ENCODE measurements at regions not wholly inside any gene's neighbourhood (a gene's known extent, or its start where the extent isn't known, plus 50 kb on each side); places are given as distances from the start of the nearest gene placed in this dataset.

DNA sequence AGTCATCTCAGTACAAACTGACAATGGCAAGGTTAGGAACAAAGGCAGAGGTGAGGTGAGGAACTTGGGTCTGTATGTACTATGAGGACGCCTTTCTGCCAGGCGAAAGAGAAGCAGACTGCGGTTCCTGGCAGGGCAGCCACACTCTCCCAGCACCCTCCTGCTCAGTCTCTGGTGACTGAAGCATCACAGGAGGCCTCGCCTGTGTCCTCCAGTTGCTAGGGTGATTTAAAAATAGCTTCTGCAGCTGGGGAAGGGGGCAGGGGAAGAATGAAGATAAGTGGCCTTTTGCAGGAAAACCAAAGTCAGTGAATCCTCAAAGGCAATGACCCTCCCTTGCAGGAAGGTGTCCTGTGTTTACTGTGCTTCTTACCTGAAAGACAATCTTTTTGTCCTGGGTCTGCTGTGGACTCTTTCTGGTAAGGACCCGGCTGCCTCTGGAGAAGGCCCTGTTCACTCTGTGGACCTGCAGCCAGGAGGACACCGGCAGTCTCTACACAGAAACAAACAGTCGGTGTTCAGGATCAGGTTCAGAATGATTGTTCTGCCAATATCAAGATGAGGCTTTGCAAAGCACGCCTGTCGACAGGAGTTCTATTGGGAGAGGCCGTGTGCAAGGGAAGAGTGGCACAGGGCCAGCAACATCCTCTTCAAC lies 65.7 kb upstream of the DGKG start:
- no peak for DNase-seq (ENCODE audit: low read depth)
- TF ChIP-seq, protein P1, sequence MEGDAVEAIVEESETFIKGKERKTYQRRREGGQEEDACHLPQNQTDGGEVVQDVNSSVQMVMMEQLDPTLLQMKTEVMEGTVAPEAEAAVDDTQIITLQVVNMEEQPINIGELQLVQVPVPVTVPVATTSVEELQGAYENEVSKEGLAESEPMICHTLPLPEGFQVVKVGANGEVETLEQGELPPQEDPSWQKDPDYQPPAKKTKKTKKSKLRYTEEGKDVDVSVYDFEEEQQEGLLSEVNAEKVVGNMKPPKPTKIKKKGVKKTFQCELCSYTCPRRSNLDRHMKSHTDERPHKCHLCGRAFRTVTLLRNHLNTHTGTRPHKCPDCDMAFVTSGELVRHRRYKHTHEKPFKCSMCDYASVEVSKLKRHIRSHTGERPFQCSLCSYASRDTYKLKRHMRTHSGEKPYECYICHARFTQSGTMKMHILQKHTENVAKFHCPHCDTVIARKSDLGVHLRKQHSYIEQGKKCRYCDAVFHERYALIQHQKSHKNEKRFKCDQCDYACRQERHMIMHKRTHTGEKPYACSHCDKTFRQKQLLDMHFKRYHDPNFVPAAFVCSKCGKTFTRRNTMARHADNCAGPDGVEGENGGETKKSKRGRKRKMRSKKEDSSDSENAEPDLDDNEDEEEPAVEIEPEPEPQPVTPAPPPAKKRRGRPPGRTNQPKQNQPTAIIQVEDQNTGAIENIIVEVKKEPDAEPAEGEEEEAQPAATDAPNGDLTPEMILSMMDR (IDR thresholded peaks at IDR 0.05; ENCODE audit: insufficient read depth, low read length), result no peak
- H3K4me3 ChIP-seq (ENCODE audit: low read depth, low read length), result no peak overlapping the region

DNA sequence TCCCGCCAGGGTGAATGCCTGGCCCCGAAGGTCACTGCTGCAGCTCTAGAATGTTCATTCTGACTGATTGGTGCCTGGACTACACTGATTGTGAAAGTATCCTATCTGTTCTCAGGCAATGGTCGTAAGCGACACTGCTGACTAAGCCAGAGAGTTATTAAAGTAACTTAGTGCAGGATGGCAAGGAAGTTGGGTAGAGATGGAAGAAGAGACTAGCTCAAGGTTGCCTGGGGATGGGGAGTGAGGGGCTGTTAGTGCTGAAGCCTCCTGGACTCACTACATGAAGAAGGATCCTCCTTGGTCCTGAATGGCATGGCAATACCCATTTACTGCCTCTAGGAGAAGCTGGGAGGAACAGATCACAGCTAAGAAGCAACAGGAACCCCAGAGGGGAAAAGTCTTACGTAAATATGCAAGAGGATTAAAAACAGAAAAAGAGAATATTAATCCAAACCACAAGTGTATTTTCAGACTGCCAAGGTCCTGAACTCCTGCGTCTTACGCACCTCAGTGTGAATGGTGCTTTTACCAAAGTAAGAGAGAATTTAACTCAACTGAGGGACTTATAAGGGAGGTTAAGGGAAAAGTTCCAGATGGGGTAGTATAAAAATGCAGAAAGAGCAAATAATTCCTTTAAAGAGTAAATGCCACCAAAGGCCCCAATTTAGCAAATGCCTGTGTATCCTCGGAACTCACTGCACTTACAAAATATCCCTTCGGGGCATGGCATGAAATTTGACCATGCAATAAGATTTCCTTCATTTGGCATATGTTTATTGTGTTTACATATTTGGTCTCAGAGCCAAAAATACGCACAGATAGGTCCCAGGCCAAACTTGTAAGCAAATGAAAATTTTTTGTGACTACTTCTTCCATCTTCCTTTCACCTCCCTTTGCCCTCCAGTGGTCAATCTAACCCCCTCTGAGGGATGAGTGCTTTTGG lies 64.0 kb upstream of the DGKG start:
- H3K4me3 ChIP-seq (ENCODE audit: low read depth, low read length), result no peak overlapping the region
- TF ChIP-seq, protein P1 (IDR thresholded peaks at IDR 0.05; ENCODE audit: insufficient read depth, low read length), result peak; percentile 40
- peak; percentile 54 for DNase-seq (ENCODE audit: low read depth)

DNA sequence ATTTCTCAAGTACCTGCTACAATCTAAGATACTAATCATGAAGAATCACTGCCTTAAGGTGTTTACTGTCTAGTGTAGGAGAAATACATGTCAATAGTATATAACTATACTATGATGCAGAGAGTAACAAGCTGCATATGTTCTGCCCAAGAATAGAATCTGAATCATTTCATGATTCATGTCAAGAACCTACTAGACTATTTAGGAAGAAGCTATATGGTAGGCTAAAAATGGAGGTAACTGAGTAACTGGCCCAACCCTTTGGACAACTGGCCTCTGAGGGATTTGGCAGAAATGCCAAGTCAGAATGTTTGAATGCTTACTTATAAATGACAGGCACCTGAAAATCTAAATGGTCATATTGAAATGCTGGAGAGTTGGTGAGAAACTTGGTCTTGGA lies 59.9 kb upstream of the DGKG start:
- H3K4me3 ChIP-seq (ENCODE audit: low read depth, low read length), result no peak overlapping the region
- TF ChIP-seq, protein P1 (IDR thresholded peaks at IDR 0.05; ENCODE audit: insufficient read depth, low read length), result no peak
- DNase-seq (ENCODE audit: low read depth), result no peak

DNA sequence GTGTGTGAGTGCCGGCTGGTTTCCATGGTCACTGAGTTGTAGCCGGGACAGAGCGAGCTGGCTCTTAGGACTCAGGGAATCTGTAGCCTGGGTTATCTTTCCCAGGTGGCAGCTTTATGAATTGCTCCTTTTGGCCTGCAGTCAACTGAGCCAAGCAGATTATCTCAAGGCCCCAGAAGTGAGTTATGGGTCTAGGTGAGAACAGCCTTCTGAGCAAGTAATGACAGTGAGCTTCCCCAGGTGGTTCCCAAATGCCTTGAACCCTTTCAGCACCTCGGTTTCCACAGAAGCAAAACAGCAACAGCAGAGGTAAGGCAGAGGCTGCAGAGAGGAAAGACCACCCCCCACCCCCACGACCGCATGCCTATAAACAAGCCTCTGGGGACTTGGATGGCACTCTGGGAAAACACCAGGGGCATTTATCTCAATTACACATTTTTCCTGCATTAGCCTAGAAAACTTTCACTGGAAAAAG lies 56.7 kb upstream of the DGKG start:
- TF ChIP-seq, protein P1 (IDR thresholded peaks at IDR 0.05; ENCODE audit: insufficient read depth, low read length), result no peak
- DNase-seq (ENCODE audit: low read depth), result no peak

DNA sequence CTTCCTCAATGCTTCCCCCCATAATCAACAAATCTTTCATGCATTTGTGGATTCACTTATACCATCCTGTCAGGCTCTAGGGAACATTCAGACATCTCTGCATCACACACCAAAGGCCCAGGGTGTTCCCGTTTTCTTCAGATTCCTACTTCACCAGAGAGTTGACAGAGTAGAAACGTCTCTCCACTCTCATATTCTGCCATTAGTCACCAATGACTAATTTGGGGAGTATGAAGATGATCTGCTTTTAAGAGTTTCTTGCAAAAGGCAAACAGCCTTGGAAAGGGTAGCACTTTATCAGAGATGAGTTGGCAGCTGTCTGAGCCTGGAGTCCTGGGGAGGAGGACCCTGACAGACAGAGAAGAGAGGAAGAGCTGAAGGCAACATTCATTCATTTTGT lies 55.8 kb upstream of the DGKG start:
- TF ChIP-seq, protein P1 (IDR thresholded peaks at IDR 0.05; ENCODE audit: insufficient read depth, low read length), result no peak
- H3K4me3 ChIP-seq (ENCODE audit: low read depth, low read length), result no peak overlapping the region
- peak; percentile 40 for DNase-seq (ENCODE audit: low read depth)

More for the DNA sequence above, 56.7 kb upstream of the DGKG start:
- H3K4me3 ChIP-seq (ENCODE audit: low read depth, low read length), result no peak overlapping the region

DNA sequence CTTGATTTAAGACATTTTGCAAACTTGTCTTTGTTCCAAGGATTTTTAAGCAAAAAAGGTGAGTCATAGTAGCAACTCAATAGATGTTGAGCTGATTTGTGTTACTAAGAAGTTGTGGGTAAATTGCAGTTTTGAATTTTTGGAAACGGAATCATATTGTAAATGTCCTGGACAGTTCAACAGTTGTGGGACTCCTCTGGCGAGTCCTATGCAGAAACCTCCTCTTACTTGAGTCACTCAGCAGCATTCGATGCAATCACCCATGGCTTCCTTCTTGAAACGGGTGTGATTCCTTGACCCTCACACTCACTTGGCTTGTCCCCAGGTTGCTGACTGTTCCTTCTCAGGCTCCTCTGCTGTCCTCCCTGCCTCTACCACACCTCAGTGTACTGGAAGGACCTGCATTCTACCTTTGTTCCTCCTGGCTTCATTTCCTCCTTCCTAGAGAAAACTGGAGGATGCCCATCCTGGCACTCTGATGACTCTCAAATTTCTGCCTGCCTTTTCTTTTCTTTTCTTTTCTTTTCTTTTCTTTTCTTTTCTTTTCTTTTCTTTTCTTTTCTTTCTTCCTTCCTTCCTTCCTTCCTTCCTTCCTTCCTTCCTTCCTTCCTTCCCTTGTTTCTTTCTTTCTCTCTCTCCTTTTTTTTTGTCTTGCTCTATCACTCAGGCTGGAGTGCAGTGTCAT lies 52.8 kb upstream of the DGKG start:
- TF ChIP-seq, protein P1 (IDR thresholded peaks at IDR 0.05; ENCODE audit: insufficient read depth, low read length), result no peak
- H3K4me3 ChIP-seq (ENCODE audit: low read depth, low read length), result no peak overlapping the region
- DNase-seq (ENCODE audit: low read depth), result peak; percentile 77

All from fibroblast of the aortic adventitia (primary cell).